ENCODE measurements at regions not wholly inside any gene's neighbourhood (a gene's known extent, or its start where the extent isn't known, plus 50 kb on each side); places are given as distances from the start of the nearest gene placed in this dataset.

GRCh38 chr15:38622304-38622703 is 57.7 kb upstream of the RASGRP1 start:
- TF ChIP-seq EZH2 (IDR thresholded peaks at IDR 0.05; ENCODE audit: insufficient read depth, poor library complexity, severe bottlenecking): no peak
- TF ChIP-seq EZH2phosphoT487 (IDR thresholded peaks at IDR 0.05; ENCODE audit: insufficient read depth, low read depth): no peak
